GM18505 (cell line): ENCODE measurements at regions not wholly inside any gene's neighbourhood (a gene's known extent, or its start where the extent isn't known, plus 50 kb on each side); places are given as distances from the start of the nearest gene placed in this dataset.

ENCODE experiments used
- ATAC-seq: cut with Tn5 transposase; IDR thresholded peaks from one replicate; pipeline ENCODE4 v1.9.1; 2021; ENCODE audit not compliant: unreplicated experiment
- POLR2A ChIP-seq: IDR thresholded peaks from 4 replicates; pipeline ENCODE4 v1.6.1; 2011; ENCODE audit warnings: borderline replicate concordance; ENCODE audit not compliant: insufficient read depth, insufficient read length; ENCODE audit errors: extremely low read depth

- no peak for ATAC-seq
- no peak for TF ChIP-seq POLR2A
These were observed 60.0 kb upstream of the IVNS1ABP start for GRCh38 chr1:185376840-185377635.

GRCh38 chr1:185376288-185376687, 59.2 kb upstream of the IVNS1ABP start:
- ATAC-seq: no peak

GRCh38 chr1:185375583-185375982, 58.5 kb upstream of the IVNS1ABP start:
- no peak for TF ChIP-seq POLR2A
- no peak for ATAC-seq

More at GRCh38 chr1:185376288-185376687, 59.2 kb upstream of the IVNS1ABP start:
- no peak for TF ChIP-seq POLR2A

- ATAC-seq: no peak
- no peak for TF ChIP-seq POLR2A
These were observed 56.9 kb upstream of the IVNS1ABP start for GRCh38 chr1:185373813-185374529.

GRCh38 chr1:185369786-185370185, 52.7 kb upstream of the IVNS1ABP start:
- ATAC-seq: no peak
- TF ChIP-seq POLR2A: no peak

- no peak for TF ChIP-seq POLR2A
- ATAC-seq: no peak
These were observed 52.0 kb upstream of the IVNS1ABP start for GRCh38 chr1:185368913-185369491.

GRCh38 chr1:185368313-185368855, 51.3 kb upstream of the IVNS1ABP start:
- ATAC-seq: no peak
- no peak for TF ChIP-seq POLR2A

GRCh38 chr1:185367218-185367617, 50.2 kb upstream of the IVNS1ABP start:
- no peak for ATAC-seq
- no peak for TF ChIP-seq POLR2A
